Smooth muscle cell of the brain vasculature (primary cell): ENCODE measurements at regions not wholly inside any gene's neighbourhood (a gene's known extent, or its start where the extent isn't known, plus 50 kb on each side); places are given as distances from the start of the nearest gene placed in this dataset.
"Not testable (repeated sequence)": the region's sequence is repeated elsewhere in the genome, so short reads cannot be mapped to it uniquely, and the experiment has no call there.

Experiments
- DNase-seq: peaks from one replicate; pipeline ENCODE4 v3.0.0-alpha.2; 2012; ENCODE audit warnings: low read depth, low spot score

- no peak for DNase-seq
Observed at GRCh38 chr12:104906695-104907094, 51.4 kb downstream of the SLC41A2 start.

DNA sequence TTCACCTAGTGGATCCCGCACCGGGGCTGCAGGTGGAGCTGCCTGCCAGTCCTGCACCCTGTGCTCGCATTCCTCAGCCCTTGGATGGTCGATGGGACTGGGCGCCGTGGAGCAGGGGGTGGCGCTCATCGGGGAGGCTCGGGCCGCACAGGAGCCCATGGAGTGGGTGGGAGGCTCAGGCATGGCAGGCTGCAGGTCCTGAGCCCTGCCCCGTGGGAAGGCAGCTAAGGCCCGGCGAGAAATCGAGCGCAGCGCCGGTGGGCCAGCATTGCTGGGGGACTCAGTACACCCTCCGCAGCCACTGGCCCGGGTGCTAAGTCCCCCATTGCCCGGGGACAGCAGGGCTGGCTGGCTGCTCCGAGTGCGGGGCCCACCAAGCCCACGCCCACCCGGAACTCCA, 52.6 kb downstream of the SLC41A2 start:
- not testable (repeated sequence) for DNase-seq

DNA sequence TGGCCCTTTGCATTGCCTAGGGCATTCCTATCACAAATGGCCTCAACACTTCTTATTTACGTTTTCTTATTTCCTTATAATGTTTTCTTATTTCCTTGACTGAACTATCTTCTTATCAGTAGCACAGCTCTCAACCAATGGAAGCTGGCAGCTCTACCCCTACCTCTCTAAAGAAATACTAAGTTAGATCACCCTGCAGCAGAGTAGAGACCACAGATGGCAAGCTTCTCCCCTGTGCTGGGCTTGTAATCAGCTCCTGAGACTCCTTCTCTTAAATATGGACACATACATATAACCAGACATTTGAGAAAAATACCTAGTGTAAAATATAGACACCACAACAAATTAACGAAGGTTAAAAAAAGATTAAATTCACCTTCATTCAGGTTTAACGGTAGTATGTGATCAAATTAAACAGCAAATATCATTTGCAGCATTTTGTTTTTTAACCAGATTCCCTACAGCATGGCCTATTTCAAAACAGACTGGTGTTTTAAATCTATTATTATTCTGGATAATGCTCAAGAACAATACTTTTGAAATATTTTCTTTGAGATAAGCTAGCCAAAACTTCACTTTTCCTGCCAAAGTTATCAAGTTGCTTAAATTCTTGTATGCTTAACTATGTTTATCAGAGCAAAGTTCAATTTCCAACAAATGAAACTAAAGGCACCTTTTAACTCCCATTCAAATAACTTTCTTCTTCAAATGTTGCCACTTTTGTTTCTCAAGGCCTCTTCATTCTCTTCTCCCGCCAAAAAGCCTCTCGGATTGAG, 54.3 kb downstream of the SLC41A2 start:
- DNase-seq: no peak

DNA sequence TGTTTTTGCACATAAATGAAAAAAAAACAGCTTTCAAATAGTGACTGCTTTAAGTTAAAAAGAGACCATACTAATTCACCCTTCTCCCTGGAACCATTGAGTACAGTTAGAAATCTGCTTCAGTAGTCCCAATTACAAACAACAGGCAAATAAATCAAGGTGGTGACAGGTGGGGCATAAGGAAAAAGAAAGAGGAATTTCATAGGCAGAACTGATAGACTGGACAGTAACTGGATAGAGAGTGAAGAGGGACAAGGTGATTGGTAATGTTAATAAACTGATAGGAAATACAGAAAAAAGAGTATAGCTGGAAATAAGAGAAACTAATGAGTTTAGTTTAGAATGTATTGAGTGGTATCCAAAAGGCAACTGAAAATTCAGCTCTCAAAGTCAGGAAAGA, 56.0 kb downstream of the SLC41A2 start:
- DNase-seq: no peak

GRCh38 chr12:104896710-104897109, 61.4 kb downstream of the SLC41A2 start:
- no peak for DNase-seq

- no peak for DNase-seq
Observed at GRCh38 chr12:104896146-104896545, 61.9 kb downstream of the SLC41A2 start.

DNA sequence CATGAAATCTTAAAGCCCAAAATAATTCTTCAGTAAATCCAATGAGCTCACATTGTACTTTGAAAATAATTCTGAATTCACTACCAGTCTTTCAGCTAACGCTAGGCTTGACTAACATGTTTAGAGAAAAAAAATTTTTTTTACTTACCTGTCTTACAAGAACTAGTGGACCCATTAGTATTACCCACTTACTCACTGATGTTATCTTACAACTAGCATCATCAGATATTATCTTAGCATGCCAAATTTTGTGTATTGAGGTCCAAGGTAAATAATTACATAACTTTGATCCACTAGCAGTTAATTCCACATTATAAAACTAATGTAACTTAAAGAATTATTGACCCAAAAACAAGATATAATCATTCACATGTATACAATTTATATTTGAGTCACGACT, 62.7 kb downstream of the SLC41A2 start:
- no peak for DNase-seq

DNA sequence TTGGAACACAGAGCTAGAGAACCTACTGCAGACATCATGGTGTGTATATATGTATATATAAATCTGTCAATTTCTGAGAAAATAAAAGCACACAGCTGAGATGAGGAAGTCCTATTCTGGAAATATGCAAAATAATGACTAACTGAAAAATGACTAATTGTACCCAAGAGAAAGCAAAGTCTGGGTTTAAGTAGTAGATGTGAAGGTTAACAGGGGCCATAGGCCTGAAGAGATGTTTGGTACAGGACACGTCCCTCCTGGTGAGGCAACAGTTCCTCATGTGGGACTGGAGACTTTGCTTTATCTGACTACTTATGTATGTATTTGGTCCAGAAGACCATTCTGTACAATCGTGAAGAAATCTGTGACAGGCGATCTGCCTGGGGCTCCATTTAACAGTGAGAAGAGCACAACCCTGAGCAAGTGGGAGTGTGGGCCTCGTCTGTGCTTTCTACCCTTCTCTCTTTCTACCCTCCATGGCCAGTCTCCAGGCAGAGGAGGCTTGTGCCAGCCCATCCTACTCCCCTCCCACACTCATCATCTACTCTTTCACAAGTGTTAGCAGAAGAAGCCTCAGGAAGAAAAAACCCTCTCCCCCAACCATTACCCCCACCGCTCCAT, 67.5 kb downstream of the SLC41A2 start:
- DNase-seq: no peak

- no peak for DNase-seq
Observed at GRCh38 chr12:104889735-104890134, 68.4 kb downstream of the SLC41A2 start.

- no peak for DNase-seq
Observed at GRCh38 chr12:104888892-104889291, 69.2 kb downstream of the SLC41A2 start.

- DNase-seq: no peak
Observed at GRCh38 chr12:104888481-104888880, 69.6 kb downstream of the SLC41A2 start.

DNA sequence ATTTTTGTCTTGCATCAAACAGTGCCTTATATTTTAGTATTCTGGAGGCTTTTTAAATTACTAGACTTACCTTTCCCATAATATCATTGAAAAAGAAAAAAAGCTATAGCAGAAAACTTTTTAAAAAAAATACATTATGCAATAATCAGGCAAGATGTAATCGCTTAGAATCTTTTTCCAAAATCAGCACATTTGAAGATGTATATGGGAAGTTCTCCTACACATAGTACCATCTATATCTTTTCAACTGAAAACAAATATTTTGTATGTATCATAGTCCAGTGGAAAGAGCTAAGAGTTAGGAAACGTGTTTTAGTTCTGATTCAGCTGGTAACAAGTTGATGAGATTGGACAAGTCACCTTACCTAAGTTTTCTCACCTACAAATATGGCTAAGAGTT, 70.6 kb downstream of the SLC41A2 start:
- DNase-seq: no peak

GRCh38 chr12:104886418-104887401, 71.4 kb downstream of the SLC41A2 start:
- DNase-seq: peak; percentile 29

GRCh38 chr12:104878858-104879257, 79.2 kb downstream of the SLC41A2 start:
- DNase-seq: not testable (repeated sequence)

DNA sequence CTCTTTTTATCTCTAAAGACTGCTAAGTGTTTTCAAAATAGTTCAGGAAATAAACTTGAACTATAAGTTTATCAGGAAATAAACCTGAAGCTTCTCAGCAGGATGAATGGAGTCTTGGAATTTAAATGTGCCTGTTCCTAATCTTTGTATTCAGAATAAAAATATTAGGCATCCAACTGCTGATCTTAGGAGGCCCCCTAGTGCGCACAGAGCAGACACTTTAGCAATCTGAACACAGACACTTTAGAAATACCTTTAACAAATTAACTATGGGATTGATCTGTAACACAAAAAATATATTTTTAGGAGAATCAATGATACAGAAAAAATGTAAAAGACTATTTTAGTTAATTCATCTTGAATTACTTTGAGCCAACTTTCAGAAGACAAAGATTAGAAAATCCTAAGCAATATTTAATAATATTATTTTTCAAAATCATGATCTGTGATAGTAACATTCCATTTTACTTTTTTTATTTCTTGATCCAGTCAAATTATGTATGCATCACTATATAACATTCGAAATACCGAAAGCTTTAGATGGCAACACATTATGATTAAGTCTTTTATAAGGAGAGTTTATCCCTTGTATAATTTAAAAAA, 80.9 kb downstream of the SLC41A2 start:
- DNase-seq: peak; percentile 40

DNA sequence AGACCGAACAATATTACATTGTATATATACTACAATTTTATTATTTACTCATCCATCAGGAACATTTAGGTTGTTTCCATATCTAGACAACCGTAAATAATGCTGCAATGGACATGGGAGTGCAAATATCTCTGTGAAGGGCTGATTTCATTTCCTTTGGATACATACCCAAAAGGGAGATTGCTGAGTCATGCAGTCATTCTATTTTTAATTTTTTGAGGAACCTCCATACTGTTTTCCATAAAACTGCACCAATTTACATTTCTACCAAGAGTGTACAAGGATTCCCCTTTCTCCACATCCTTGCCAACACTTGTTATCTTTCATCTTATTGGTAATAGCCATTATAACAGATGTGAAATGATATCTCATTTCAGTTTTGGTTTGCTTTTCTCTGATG, 84.7 kb downstream of the SLC41A2 start:
- no peak for DNase-seq

GRCh38 chr12:104870797-104871196, 87.3 kb downstream of the SLC41A2 start:
- DNase-seq: no peak

GRCh38 chr12:104866291-104866690, 91.8 kb downstream of the SLC41A2 start:
- DNase-seq: peak; percentile 35

DNA sequence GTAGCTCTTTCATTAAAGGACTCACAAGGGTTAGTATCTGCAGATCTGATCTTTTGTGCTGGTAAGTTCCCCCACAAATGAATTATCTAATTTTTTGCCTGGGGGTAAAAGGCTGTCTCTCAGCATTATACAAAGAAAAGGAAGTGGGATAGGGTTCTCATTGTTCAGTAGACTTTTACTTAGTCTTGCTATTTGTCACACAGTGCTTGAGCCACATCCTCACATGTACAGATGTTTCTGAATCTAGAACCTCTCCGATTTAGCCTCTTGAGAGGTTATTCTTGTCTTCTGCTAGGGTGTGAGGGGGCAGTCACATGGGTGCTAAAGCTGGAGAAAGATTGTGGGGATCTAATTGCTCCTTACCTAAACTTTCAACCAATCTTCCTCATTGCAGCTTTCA, 93.0 kb downstream of the SLC41A2 start:
- no peak for DNase-seq

GRCh38 chr12:104864668-104865067, 93.4 kb downstream of the SLC41A2 start:
- DNase-seq: no peak

DNA sequence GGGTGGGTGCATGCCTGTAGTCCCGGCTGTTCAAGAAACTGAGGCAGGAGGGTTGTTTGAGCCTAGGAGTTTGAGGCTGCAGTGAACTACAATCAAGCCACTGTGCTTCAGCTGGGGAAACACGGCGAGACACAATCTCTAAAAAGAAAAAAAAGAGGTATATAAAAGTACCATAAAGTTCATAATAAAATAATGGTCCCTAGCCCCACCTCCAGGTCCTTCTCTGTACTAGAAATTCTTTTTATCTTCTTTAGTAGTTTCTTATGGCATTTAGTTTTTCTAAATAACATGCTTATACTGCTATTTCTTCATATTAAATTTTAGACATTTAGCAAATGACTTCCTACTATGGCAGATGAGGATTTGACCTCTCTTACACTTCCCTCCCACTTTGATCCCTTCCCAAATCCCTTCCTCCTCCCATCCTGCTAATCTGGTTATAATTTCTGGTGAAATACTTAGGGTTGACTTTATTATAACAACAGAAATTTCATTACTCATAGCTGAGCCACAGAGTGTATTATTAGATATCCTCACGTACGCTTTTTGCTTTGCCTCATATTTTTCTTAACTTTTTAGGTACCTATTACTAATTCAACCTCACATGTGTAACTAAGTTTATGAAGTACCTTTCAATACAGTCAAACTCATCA, 94.7 kb downstream of the SLC41A2 start:
- DNase-seq: no peak
